ENCODE measurements at regions not wholly inside any gene's neighbourhood (a gene's known extent, or its start where the extent isn't known, plus 50 kb on each side); places are given as distances from the start of the nearest gene placed in this dataset.

DNA sequence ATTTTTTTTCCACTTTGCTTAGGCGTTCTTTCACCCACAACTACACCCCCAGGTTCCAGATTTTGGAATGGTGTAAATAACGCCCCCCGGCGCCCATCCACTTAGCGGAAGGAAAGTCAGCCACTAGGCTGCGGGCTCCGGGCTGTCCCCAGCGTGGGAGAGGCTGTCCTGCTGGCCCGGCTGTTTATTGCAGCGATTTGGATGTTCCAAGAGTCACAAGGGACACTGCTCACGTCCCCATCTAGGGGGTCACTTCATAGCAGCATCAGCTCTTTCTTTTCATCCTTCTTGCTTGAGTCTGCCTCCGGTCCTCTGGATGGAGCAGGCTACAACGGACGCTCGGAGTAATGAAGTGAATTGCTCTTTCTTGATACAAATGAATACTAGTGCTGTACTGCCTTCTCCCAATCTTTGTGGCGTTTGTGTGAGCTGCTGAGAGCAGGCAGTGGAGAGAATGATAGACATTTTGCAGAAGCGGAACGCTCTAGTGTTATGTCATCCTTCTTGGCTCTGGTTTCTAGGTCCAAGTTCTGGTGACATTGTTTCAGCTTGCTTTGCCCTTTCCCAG, 50.7 kb upstream of the PAIP2B start:
- Histone ChIP-seq H2AFZ (ENCODE audit: low read length) (peak overlapping the region; percentile 85), H3F3A (ENCODE audit: low read length, unreplicated experiment) (no peaks in the 10 kb centered on the region), H3K9ac (ENCODE audit: low read length) (peak overlapping the region; percentile 51), H3K27ac (ENCODE audit: low read length) (no peak overlapping the region), H3K9me2 (replicated peaks; ENCODE audit: low read length) (no peaks in the 10 kb centered on the region), H3K36me3 (ENCODE audit: low read depth, low read length) (no peaks in the 10 kb centered on the region), H3K4me2 (ENCODE audit: low read length) (peak overlapping the region; percentile 96), H3K4me3 (ENCODE audit: low read length) (peak overlapping the region; percentile 76), H3K4me1 (ENCODE audit: insufficient read depth, low read length) (peaks cover 34% of the 10 kb centered on the region), H3K27me3 (ENCODE audit: low read length) (no peaks in the 10 kb centered on the region), H3K79me2 (ENCODE audit: low read length) (peaks cover 49% of the 10 kb centered on the region), H4K20me1 (ENCODE audit: low read length) (peaks cover 5% of the 10 kb centered on the region; the same call in 1 of the 2 replicates), H3K9me3 (ENCODE audit: low read length) (no peaks in the 10 kb centered on the region)
- ChIA-PET POLR2A (ENCODE audit: unreplicated experiment) (no interaction called here), CTCF (no interaction called here)
- intact Hi-C loops (cut with micrococcal nuclease) = loop anchor here (2.0 kb wide), 1 partner anchor 53 kb away; the partner anchor contains the start of gene ZNF638
- ATAC-seq = peak; percentile 57
- DNase-seq = peak; percentile 58
- BruUV-seq (replicated peaks) = no TSS peak
- TF ChIP-seq, protein P1, sequence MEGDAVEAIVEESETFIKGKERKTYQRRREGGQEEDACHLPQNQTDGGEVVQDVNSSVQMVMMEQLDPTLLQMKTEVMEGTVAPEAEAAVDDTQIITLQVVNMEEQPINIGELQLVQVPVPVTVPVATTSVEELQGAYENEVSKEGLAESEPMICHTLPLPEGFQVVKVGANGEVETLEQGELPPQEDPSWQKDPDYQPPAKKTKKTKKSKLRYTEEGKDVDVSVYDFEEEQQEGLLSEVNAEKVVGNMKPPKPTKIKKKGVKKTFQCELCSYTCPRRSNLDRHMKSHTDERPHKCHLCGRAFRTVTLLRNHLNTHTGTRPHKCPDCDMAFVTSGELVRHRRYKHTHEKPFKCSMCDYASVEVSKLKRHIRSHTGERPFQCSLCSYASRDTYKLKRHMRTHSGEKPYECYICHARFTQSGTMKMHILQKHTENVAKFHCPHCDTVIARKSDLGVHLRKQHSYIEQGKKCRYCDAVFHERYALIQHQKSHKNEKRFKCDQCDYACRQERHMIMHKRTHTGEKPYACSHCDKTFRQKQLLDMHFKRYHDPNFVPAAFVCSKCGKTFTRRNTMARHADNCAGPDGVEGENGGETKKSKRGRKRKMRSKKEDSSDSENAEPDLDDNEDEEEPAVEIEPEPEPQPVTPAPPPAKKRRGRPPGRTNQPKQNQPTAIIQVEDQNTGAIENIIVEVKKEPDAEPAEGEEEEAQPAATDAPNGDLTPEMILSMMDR (conservative IDR thresholded peaks at IDR 0.05; ENCODE audit: low read depth, low read length) = peak; percentile 56
- no peak for TF ChIP-seq EZH2 (IDR thresholded peaks at IDR 0.05; ENCODE audit: low read length, unreplicated experiment)

GRCh38 chr2:71277147-71277475, 50.2 kb upstream of the PAIP2B start:
- Histone ChIP-seq H3K4me1 (ENCODE audit: insufficient read depth, low read length) (peaks cover 29% of the 10 kb centered on the region), H4K20me1 (ENCODE audit: low read length) (no peaks in the 10 kb centered on the region), H3K9me3 (ENCODE audit: low read length) (no peaks in the 10 kb centered on the region), H3K36me3 (ENCODE audit: low read depth, low read length) (no peaks in the 10 kb centered on the region), H3K4me2 (ENCODE audit: low read length) (peak overlapping the region; percentile 96), H3F3A (ENCODE audit: low read length, unreplicated experiment) (no peaks in the 10 kb centered on the region), H3K27ac (ENCODE audit: low read length) (no peak overlapping the region), H3K4me3 (ENCODE audit: low read length) (peak overlapping the region; percentile 76), H3K27me3 (ENCODE audit: low read length) (no peaks in the 10 kb centered on the region), H3K79me2 (ENCODE audit: low read length) (peaks cover 44% of the 10 kb centered on the region), H3K9ac (ENCODE audit: low read length) (peak overlapping the region; percentile 51), H3K9me2 (replicated peaks; ENCODE audit: low read length) (no peaks in the 10 kb centered on the region), H2AFZ (ENCODE audit: low read length) (peak overlapping the region; percentile 85)
- TSS peak; percentile 50 for BruUV-seq (replicated peaks)
- DNase-seq = no peak
- ChIA-PET CTCF (interaction anchor here (0.6 to 1.2 kb wide), 2 partner anchors 50 to 125 kb away, joined by 3 read pairs; partner anchors contain the start of gene PAIP2B), POLR2A (ENCODE audit: unreplicated experiment) (interaction anchor here (0.7 kb wide), 1 partner anchor 50 kb away, joined by 4 read pairs; the partner anchor contains the start of gene PAIP2B)
- ATAC-seq = no peak
- no peak for TF ChIP-seq EZH2phosphoT487 (IDR thresholded peaks at IDR 0.05; ENCODE audit: borderline replicate concordance, low read length)
- TF ChIP-seq, protein P1 (conservative IDR thresholded peaks at IDR 0.05; ENCODE audit: low read depth, low read length) = no peak
- no peak for TF ChIP-seq EZH2 (IDR thresholded peaks at IDR 0.05; ENCODE audit: low read length, unreplicated experiment)
- intact Hi-C loops (cut with micrococcal nuclease) = loop anchor here (2.0 kb wide), 1 partner anchor 54 kb away; the partner anchor contains the start of gene ZNF638
